Activated T-helper 1 cell treated with Interleukin-2 at 50 U/mL for 16 hours (primary cell): ENCODE measurements at regions not wholly inside any gene's neighbourhood (a gene's known extent, or its start where the extent isn't known, plus 50 kb on each side); places are given as distances from the start of the nearest gene placed in this dataset.

Experiments
- DNase-seq: peaks from one replicate; pipeline ENCODE4 v3.0.0-alpha.2; 2020; ENCODE audit warnings: low read depth

DNA sequence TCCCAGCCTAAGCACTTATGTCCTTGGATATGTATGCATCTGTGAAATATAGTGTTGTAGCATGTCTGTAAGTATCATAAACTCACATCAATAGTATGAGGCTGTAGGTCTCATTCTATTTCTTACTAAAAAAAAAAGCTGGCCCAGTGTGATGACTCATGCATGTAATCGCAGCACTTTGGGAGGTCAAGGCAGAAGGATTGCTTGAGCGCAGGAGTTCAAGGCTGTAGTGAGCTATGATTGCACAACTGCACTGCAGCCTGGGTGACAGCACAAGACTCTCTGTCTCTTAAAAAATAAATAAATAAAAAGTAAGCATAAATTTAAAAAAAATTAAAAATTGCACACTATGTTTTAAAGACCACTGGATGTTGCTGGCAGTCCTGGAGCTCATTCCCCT lies 79.1 kb upstream of the SPATA13 start:
- no peak for DNase-seq

DNA sequence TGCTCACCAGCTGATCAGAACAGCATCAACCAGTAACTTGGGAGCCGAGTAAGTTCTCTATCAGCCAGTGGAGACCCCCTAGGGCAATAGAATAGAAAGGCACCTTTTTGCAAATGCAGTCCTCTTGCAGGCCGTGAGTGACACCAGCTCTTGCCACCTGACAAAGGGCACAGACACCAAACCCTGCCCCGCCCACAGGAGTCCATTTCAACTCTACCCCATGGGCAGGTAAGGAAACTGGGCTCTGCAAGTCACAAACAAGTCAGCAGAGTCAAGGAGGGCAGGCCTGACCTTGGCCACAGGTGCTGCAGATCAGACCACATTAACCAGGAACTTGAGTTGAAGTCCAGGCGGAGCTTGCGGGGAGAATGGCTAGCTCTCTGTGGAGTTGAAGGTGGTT lies 77.4 kb upstream of the SPATA13 start:
- no peak for DNase-seq

DNA sequence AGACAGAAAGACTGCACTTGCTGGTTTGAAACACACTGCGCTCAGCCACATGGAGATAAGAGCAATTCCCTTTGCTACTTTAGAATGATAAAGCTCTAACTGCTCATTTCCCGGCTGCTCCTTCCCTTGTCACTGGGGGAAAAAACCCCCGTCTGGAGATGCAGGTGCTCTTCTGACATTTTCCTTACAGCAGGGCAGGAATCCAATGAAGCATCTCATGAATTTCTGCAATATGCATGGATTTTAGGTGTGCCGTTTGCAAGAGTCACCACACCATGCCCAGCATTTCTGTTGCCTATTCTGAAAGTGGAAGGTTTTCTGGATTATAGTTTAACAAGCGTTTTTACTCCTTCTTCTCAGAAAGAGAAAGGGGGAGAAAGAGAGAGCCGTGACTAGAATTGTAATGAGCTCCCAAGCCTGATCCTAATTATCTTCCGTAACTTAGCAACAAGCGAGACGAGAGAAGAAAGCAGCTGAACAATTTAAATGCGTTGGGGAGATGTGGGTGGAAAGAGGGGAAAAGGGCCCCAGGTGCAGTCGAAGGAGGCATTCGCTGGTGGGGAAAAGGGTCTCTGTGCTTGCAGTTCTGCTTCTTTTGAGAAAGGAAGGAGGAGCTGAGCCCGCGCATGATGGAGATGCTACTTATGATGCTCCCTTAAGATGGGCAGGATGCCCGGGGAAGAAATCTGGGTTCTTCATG lies 76.6 kb upstream of the SPATA13 start:
- no peak for DNase-seq

DNA sequence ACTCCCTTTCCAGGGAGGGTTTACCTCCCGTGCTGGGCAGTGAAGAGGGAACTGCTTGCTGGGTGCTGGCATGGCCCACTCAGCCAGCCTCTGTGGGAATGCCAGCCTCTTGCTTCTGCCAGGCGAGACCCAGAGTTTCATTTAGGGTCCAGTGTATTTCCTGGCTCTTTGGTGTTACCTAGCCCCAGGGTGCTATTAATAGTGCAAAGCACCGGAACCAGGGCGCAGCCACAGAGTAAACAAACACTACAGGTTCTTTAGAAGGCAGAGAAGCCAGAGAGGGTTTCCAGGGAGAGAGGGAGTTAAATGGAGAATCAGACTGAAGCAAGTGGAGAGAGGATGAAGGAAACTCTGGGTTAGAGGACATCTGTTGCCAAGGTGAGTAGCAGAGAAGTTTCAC lies 74.9 kb upstream of the SPATA13 start:
- no peak for DNase-seq

DNA sequence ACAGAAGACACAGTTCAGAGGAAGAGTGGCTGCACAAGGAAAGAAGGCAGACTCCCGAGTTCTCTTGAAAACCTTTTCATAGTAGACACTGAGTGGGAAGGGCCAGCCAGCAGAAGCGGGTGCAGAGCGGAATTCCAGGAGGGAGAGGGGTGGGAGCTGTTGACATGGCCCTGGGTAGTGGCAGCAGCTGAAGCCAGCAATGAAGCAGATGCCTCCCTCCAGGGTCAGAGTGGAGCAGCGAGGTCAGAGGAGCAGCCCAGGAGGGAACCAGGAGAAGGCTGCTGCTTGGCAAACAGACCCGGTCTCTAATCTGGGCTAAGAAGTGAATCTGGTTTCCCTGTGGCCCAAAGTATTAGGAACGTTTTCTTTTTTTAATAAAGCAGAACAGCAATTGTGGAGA lies 73.9 kb upstream of the SPATA13 start:
- no peak for DNase-seq

DNA sequence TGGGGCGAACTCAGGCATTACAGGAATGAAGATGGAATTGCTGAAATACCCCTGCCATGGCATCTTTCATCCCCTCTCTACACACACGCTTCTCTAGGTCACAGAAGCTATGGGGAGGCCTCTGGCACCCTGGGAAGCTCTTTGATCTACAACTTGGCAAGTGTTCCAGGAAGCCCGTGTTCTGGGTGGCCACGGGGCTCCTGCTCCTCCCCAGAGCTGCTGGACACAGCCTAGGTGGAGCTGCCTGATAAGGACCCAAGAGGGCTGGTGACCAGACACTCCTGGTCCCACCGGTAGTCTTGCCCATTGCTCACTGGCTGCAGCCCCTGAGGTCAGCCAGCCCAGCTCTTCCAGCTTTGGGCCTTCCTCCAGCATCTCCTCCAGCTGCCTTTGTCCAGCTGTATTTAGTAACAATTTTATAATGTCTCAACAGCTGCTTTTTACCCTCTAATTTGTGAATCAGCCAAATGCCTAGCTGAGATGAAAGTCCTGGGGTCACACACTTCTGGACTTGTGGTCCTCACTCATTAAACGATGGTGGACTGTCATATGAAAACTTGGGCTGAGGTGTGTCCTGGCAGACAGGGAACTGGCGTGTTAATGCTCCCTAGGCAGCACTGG lies 72.8 kb upstream of the SPATA13 start:
- DNase-seq, result no peak

DNA sequence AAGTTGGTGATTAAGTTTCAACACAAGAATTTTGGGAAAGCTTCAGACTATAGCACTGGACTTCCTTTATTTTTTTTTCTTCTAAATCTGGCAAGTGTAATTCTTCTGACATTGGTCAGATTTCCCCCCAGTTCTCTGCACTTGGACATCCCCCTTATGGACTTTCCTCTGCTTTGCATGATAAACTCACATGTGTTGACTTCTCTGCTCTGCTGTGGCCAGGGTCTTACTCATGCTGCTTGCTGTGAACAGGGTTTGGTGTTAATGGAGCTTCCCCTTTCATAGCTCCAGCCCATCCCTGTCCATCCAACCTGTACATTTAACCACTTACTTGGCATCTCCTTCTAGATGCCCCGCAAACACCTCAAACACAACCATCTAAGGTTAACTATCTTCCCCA lies 70.5 kb upstream of the SPATA13 start:
- DNase-seq, result no peak

DNA sequence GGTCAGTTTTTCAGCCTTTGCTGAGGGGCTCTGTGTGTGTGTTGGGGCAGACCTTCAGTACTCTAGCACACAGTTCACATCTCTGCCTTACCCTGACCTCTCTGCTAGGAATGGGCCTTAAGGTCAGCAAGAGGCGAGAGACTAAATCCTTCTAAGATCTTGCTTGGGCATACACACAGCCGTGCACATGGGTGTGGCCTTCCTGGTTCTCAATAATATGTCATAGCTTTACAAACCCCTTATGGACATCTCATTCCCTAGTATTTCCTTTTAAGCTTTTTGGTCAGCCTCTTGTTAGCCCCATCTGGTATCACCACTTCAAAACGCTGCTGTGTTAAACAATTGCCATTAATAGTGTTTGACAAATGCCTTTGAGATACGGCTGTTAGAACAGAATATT lies 69.4 kb upstream of the SPATA13 start:
- DNase-seq, result no peak

DNA sequence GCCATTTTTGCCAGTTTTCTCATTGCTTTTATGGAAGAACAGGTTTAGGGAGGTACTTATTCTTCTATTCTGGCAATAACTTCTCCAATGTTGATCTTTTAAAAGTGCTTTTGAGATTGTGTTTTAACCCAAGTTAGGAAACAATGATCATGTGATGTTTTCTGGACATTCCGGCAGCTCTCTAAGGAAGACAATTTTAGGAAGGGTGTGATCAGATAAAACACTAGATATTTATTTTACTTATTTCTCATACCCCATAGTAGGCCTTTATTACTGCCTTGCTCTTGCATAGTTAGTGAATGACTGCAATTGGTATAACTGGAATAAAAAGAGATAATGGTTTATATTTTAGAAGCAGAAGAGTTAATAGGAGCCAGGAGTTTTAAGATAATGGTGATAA lies 68.4 kb upstream of the SPATA13 start:
- DNase-seq, result no peak

DNA sequence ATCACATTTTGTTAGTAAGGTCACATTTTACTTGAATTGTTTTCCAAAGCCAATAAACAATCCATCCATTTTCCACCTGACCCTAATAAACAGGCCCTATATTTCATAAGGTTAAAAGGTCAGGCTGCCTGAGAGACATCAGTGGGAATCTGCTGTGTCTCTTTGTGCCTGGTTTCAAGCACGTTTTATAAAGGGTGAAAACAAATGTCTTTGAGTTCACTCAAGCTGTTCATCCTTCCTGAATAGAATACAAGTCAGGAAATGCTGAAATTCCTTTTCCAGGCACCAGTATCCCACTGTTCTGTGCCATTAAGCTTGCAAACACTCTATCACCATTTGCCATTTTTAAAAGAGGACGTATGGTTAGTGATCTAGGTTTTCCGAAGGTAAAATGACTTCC lies 67.5 kb upstream of the SPATA13 start:
- no peak for DNase-seq

DNA sequence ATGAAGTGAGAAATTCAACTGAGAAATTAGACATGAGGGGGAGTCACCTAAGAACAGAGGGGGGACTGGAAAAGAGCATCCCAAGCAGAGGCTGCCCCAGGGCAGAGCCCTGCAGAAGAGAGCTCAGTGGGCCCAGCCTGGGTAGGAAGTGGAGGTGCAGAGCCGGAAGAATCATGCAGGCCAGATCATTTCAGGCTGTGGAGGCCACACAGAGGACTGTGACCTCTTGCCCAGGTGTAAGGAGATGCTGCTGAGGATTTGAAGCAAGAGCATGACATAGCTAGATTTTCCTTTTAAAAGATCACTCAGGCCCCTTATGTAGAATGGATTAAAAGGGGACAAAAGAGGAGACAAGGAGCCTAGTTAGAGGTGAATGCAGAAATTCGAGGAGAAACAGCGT lies 63.9 kb upstream of the SPATA13 start:
- no peak for DNase-seq

DNA sequence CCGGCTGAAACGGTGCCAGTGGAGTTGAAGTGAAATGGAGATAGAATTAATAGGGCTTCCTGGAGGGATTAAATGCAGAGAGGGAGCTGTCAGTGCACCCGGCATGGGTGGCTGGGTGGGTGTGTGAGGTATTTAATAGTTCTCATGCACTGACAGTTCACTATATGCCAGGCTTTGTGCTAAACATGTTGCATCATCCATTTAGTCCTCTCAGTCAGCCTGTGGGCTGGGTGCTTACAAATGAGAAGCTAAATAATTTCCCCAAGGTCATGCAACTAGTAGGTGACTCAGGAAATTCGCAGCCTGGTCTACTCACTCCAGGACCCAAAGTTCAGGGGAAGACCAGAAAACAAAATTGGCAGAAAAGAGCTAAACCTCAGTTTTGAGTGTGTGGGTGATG lies 63.5 kb upstream of the SPATA13 start:
- no peak for DNase-seq

DNA sequence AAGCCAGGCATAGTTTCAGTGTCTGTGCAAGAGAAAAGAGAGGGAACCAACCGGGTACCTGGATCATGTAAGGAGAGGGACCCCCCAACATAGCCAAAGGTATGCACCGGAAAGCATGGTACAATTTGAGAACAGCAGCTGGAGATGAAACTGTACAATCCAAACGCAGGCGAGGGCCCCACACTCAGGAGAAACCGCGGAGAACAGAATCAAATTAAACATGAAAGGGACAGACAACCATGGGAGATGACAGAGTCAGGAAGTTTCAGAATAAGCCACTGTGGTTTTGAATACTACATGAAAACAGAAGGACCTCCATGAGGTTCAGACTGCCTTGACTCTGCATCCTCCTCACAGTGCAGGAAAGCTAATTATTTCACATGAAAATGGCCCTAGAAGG lies 62.9 kb upstream of the SPATA13 start:
- DNase-seq, result no peak

DNA sequence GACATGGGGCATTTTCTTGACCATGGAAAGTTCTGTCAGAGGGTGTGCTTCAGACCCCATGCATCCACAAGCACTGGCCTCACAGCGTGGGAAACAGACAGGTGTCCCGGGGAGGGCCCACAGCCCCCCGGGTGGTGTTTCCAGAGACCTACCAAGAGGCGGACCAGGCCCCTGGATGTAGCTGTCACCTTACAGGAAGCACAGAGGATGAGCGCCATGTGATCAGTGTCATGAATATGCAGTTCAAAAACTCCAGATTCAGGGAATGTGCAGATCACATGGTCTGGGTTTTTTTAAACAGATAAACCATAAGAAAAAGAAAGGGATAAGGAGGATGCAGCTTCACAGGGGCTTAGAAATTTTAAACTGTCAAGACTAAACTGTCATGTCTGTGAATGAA lies 61.0 kb upstream of the SPATA13 start:
- no peak for DNase-seq

DNA sequence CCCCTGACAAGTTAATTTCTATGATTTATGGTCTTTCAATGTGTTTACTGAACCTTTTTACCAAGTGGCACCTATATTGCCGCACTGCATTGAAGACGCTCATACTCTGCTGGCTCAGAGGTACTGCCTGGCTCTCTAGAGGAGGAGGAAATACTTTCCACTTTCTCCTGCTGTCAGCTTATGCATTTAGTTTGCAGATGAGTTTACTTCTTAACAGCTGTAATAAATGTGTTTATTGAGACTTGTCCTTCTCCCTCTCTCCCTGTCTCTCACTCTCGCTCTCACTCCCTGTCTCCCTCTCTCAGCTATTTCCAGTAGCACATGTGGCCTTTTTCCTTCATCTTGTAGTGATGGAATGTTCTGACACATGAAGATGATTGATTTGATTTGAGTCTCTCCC lies 60.3 kb upstream of the SPATA13 start:
- no peak for DNase-seq

DNA sequence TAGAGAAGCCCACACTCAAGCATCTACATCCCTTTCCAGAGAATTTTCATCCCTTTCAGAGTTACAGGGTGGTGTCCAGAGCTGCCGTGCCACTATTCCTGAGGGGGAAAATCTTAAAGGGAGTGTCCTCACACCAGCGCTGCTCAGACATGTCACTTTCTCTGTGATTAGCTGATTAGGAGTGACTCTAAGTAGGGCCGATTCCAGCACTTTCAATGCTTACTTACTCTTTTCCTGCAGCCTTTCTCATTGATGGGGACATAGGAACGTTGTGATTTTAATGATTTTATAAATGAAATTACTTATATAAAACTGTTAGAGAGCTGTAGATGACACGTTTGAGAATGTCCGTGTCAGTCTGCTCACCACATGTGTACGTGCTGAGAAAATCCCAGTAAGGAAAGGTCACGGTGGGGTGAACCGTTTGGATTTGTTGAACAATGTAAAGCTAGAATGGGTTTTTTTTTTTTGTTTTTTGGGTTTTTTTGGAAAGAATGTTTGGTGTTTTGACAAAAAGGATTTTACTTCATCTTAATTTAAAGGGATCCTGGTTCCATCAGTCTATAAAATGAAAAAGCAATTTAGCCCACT lies 56.6 kb upstream of the SPATA13 start:
- no peak for DNase-seq

DNA sequence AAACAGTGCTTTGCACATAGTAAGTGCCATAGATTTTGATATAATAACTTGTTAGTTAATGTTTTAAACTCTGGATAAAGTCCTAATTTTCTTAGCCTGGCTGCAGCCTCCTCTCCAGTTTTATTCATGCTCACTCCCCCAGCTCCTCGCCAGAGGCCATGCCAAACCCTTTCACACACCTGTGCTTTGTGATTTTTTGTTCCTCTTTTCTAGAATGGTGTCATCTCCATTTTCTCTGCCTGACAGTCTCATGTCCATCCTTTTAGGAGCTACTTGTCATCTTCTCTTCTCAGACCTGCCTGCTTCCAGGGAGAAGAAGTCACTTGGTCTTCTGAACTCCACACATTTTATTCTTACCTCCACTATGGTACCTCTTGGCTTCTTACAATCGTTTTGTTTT lies 55.8 kb upstream of the SPATA13 start:
- DNase-seq, result no peak

DNA sequence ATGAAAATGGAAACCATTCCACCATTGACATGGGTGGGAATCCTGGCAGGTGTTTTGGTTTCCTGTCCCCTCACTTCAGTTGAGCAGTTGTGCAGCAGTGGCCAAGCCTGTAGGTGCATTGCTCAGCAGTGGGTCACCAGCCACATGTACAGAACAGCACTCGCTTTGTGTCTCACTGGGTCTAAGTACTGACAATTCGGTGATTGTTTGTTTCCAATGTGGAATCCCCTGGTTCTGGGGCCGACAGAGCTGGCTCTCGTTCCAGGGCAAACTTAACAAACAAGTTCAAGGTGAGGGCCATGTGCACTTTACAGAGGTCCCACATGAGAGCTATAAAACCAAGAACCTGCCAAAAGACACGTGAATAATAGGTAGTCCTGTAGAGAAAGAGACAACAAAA lies 54.1 kb upstream of the SPATA13 start:
- no peak for DNase-seq

DNA sequence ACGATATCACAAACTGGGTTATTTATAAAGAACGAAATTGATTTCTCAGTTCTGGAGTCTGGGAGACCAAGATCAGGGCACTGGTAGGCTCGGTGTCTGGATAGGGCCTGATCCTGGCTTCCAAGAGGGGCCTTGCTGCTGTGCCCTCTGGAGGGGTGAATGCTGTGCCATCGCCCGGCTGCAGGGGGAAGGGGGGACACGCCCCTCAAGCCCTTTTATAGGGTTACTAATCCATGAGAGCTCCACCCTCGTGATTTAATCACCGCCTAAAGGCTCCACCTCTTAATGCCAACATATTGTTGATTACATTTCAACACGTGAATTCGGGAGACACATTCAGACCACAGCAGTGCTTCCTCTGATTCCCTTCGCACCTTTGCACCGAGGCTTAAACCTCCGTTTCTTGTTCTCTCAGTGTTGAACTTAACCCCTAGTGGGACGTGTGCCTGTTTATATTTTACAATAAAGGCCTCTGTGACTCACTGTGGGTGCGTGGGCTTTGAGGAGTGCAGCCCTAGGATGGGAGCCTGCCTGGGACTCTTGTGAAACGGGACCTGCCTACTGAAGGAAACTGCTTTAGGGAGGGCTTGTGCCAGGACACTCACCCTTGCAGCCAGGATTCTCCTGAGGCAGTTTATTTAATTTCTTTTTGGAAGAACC lies 52.4 kb upstream of the SPATA13 start:
- DNase-seq, result no peak

DNA sequence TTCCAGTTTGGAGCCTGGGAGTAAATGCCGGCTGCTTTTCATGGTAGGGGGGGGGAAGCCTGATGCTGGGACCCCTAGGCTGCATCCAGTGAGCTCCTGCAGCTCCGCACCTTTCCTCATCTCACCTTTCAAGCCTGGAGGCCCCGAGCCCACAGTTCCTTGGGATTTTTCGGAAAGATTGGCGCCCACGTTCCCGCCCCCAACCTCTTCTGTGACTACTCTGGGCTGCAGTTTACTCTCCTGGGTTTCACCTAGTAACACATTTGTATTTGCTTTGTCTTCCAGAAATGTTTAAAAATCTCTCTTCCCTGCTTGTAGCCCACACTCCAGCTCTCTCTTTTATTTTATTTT lies 51.9 kb upstream of the SPATA13 start:
- no peak for DNase-seq

DNA sequence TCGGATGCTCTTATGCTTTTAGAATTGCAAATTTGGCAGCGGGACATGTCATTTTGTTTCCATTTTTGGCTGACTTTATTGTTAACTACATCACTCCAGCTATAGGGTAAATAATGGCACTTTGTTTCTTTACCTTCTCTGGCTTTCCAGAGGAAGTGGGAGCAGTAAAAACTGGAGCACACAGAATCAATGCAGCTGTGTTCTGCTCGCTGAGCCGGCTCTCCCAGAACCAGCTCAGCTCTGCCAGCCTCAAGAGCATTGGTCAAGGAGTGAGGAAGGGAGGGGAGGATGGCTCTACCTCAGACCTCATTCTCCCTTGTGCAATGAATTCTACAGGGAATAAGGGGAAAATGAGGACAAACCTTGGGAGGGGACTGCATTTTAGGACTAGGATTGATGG lies 50.5 kb upstream of the SPATA13 start:
- no peak for DNase-seq
